ENCODE measurements at regions not wholly inside any gene's neighbourhood (a gene's known extent, or its start where the extent isn't known, plus 50 kb on each side); places are given as distances from the start of the nearest gene placed in this dataset.
"Not testable (repeated sequence)": the region's sequence is repeated elsewhere in the genome, so short reads cannot be mapped to it uniquely, and the experiment has no call there.

DNA sequence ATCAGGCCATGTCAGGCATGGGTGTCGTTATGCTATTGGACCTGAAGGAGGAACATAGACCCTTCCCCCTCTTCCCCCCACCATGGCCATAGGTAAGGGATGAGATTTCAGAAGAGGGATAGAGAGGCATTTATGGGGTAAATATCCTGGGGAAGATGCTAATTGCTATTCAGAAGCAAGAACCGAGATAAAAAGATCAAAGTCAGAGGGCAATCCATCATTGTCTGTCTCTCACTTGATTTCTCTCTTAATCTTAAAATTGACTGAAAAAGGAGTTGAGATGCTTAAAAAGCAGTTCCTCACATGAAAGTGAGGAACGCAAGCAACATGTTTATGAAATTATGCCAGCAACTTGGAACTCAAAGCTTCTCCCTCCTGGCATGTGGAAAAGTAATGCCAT, 212.0 kb downstream of the RPAP3 start:
- TF ChIP-seq, protein P1, sequence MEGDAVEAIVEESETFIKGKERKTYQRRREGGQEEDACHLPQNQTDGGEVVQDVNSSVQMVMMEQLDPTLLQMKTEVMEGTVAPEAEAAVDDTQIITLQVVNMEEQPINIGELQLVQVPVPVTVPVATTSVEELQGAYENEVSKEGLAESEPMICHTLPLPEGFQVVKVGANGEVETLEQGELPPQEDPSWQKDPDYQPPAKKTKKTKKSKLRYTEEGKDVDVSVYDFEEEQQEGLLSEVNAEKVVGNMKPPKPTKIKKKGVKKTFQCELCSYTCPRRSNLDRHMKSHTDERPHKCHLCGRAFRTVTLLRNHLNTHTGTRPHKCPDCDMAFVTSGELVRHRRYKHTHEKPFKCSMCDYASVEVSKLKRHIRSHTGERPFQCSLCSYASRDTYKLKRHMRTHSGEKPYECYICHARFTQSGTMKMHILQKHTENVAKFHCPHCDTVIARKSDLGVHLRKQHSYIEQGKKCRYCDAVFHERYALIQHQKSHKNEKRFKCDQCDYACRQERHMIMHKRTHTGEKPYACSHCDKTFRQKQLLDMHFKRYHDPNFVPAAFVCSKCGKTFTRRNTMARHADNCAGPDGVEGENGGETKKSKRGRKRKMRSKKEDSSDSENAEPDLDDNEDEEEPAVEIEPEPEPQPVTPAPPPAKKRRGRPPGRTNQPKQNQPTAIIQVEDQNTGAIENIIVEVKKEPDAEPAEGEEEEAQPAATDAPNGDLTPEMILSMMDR (IDR thresholded peaks at IDR 0.05; ENCODE audit: insufficient read depth, low read depth, low read length) = no peak
- no peak overlapping the region for H3K4me3 ChIP-seq (ENCODE audit: low read depth, low read length)
- DNase-seq (ENCODE audit: low read depth) = no peak

DNA sequence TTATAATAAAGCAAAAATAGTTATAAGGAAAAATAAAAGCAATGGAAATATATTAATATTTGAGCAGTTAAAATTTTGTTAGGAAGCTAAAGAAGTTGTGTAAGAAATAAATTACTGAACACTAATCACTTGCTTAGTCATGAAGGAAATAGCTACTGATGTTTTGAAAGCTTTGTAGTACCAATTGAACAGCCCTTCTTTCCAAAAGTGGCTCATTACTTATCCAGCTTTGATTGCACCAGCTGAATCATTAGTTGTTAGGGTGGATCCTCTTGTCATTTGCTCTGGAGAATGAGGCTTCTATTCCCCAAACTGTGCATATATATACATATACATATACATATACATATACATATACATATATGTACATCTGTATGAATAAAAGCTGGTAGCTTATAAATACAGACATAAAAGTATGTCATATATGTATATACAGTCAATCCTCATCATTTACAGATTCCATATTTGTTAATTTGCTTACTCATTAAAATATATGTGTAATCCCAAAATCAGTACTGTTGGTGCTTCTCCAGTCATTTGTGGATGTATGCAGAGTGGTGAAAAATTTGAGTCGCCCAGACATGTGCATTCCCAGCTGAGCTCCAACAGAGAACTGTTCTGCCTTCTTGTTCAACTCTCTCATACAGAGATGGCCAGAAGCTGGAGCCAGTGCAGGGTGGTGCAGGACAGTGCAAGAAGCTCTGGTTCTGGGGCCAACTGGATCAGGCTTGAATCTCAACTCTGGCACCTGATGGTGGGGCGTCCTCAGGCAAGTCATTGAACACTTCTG, 214.1 kb downstream of the RPAP3 start:
- no peak overlapping the region for H3K4me3 ChIP-seq (ENCODE audit: low read depth, low read length)
- TF ChIP-seq, protein P1 (IDR thresholded peaks at IDR 0.05; ENCODE audit: insufficient read depth, low read depth, low read length) = no peak
- no peak for DNase-seq (ENCODE audit: low read depth)

DNA sequence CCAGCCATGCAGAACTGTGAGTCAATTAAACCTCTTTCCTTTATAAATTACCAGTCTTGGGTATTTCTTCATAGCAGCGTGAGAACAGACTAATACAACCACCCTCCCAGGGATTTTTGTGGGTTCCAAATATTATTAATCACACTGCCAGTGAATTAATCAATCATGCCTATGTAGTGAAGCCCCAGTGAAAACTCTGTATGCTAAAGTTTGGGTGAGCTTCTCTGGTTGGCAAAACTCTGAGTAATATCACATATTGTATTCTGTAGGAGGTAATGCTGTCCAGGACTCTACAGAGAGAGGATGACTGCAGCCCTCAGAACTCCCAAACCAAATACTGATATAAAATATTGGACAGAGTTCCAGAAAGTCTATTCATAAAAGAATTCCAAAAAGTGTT, 216.9 kb downstream of the RPAP3 start:
- no peak for DNase-seq (ENCODE audit: low read depth)
- TF ChIP-seq, protein P1 (IDR thresholded peaks at IDR 0.05; ENCODE audit: insufficient read depth, low read depth, low read length) = no peak
- no peak overlapping the region for H3K4me3 ChIP-seq (ENCODE audit: low read depth, low read length)

DNA sequence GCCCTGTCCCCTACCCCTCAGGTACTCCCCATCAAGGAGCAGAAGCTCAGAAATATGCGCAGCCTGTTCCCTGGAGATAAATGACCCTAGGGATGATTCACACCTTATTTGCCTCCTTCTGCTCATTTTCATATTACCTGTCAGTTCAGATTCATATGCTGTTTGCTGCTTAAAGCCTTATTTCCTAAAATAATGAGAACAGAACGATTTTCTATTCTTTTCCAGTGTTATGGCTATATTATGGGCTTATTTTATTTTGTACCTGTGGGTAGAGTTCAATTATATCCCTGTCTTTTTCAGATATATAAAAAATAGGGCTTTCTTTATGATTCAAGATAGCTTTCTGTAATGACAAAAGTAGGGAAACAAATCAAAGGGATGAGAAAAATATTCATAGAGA, 224.8 kb downstream of the RPAP3 start:
- TF ChIP-seq, protein P1 (IDR thresholded peaks at IDR 0.05; ENCODE audit: insufficient read depth, low read depth, low read length) = no peak
- no peak for DNase-seq (ENCODE audit: low read depth)
- no peak overlapping the region for H3K4me3 ChIP-seq (ENCODE audit: low read depth, low read length)

DNA sequence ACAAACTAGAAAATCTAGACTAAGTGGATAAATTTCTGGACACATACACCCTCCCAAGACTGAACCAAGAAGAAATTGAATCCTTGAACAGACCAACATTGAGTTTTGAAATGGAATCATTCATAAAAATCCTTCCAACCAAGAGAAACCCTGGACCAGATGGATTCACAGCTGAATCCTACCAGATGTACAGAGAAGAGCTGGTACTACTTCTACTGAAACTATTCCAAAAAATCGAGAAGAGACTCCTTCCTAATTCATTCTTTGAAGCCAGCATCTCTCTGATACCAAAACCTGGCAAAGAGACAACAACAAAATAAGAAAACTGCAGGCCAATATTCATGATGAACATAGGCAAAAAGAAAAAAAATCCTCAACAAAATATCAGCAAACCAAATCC, 227.4 kb downstream of the RPAP3 start:
- no peak for DNase-seq (ENCODE audit: low read depth)
- TF ChIP-seq, protein P1 (IDR thresholded peaks at IDR 0.05; ENCODE audit: insufficient read depth, low read depth, low read length) = no peak
- no peak overlapping the region for H3K4me3 ChIP-seq (ENCODE audit: low read depth, low read length)

DNA sequence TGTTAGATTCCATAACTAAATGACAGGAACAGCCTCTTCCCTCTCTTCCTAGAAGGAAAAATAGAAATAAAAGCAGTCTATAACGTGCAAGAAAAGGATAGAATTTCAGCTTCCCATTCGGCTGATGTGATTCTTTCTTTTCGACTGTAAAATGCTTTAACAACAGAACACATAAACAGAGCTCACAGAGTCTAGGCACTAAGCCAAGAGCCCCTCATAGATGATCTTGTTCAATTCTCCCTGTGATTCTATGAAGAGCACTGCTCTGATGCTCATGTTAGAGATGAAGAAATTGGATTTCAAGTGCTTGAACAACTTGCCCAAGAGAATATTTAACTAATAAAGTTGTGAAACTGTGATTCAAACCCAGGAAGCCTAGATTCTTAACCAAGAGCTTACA, 232.7 kb downstream of the RPAP3 start:
- TF ChIP-seq, protein P1 (IDR thresholded peaks at IDR 0.05; ENCODE audit: insufficient read depth, low read depth, low read length) = no peak
- no peak overlapping the region for H3K4me3 ChIP-seq (ENCODE audit: low read depth, low read length)
- DNase-seq (ENCODE audit: low read depth) = no peak

DNA sequence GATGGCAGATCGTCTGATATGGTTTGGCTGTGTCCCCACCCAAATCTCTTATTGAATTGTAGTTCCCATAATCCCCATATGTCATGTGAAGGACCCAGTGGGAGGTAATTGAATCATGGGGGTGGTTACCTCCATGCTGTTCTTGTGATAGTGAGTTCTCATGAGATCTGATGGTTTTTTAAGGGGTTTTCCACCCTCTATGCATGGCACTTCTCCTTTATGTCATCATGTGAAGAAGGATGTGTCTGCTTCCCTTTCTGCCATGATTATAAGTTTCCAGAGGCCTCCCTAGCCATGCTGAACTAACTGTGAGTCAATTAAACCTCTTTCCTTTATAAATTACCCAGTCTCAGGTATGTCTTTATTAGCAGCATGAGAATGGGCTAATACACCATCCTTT, 235.5 kb downstream of the RPAP3 start:
- not testable (repeated sequence) for DNase-seq (ENCODE audit: low read depth); H3K4me3 ChIP-seq (ENCODE audit: low read depth, low read length)

DNA sequence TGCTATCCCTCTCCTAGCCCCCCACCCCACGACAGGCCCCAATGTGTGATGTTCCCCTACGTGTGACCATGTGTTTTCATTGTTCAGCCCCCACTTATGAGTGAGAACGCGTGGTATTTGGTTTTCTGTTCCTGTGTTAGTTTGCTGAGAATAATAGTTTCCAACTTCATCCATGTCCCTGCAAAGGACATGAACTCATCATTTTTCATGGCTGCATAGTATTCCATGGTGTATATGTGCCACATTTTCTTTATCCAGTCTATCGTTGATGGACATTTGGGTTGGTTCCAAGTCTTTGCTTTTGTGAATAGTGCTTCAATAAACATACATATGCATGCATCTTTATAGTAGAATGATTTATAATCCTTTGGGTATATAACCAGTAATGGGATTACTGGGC, 241.9 kb downstream of the RPAP3 start:
- not testable (repeated sequence) for DNase-seq (ENCODE audit: low read depth); H3K4me3 ChIP-seq (ENCODE audit: low read depth, low read length)

Measured in fibroblast of villous mesenchyme (primary cell).